ENCODE measurements at regions not wholly inside any gene's neighbourhood (a gene's known extent, or its start where the extent isn't known, plus 50 kb on each side); places are given as distances from the start of the nearest gene placed in this dataset.

GRCh38 chr5:21094619-21095018, 1106.6 kb upstream of the CDH18 start:
- Mint-ChIP-seq H3K27ac (no peak overlapping the region), H3K27me3 (ENCODE audit: insufficient read depth) (no peaks in the 10 kb centered on the region; the same call in 1 of the 2 replicates), H3K4me3 (no peak overlapping the region), H3K36me3 (ENCODE audit: low read depth) (no peaks in the 10 kb centered on the region), H3K4me1 (ENCODE audit: low read depth) (no peaks in the 10 kb centered on the region), H3K9me3 (peaks cover 23% of the 10 kb centered on the region)
- TF ChIP-seq, protein P1, sequence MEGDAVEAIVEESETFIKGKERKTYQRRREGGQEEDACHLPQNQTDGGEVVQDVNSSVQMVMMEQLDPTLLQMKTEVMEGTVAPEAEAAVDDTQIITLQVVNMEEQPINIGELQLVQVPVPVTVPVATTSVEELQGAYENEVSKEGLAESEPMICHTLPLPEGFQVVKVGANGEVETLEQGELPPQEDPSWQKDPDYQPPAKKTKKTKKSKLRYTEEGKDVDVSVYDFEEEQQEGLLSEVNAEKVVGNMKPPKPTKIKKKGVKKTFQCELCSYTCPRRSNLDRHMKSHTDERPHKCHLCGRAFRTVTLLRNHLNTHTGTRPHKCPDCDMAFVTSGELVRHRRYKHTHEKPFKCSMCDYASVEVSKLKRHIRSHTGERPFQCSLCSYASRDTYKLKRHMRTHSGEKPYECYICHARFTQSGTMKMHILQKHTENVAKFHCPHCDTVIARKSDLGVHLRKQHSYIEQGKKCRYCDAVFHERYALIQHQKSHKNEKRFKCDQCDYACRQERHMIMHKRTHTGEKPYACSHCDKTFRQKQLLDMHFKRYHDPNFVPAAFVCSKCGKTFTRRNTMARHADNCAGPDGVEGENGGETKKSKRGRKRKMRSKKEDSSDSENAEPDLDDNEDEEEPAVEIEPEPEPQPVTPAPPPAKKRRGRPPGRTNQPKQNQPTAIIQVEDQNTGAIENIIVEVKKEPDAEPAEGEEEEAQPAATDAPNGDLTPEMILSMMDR (IDR thresholded peaks at IDR 0.05): no peak
- DNase-seq: no peak

DNA sequence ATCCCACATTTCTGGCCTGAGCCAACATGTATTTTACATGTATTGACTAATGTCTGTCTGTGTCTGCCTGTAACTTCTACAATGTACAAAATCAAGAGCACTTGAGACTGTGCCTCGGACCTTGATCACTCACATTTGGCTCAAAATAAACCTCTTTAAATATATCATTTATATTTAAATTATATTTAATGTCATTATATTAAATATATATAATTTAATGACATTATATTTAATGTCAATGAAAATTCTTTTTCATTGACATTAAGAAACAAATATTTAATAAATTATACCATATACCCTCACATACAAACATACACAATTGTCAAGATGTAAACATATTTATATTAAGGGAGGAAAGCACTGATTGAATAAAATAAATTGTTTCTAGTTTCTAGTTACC, 1099.8 kb upstream of the CDH18 start:
- no peaks in the 10 kb centered on the region; the same call in 1 of the 2 replicates for H3K36me3 Mint-ChIP-seq (ENCODE audit: low read depth)
- TF ChIP-seq, protein P1 (IDR thresholded peaks at IDR 0.05): no peak
- no peaks in the 10 kb centered on the region; the same call in 1 of the 2 replicates for H3K27me3 Mint-ChIP-seq (ENCODE audit: insufficient read depth)
- no peak for DNase-seq
- peaks cover 36% of the 10 kb centered on the region for H3K9me3 Mint-ChIP-seq
- H3K4me1 Mint-ChIP-seq (ENCODE audit: low read depth): no peaks in the 10 kb centered on the region
- no peak overlapping the region for H3K4me3 Mint-ChIP-seq
- no peak overlapping the region for H3K27ac Mint-ChIP-seq

DNA sequence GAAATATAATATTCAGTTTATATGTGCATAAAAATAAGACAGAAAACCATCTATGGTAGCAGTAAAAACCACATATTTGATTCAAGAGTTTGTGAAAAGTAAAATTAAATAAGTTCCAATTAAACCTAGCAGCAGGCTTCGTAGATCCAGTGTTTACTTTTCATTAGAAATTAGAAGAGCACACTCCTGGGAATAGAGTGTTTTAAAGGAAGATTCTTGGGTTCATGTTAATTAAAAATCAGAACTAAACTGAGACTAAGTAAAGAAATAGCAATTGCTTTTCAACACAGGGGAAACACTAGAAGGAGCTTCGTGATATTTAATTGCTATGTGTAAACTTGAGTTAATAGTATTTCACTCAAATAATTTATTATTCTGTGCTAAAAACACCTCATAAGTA, 1097.8 kb upstream of the CDH18 start:
- no peak overlapping the region for H3K4me3 Mint-ChIP-seq
- H3K9me3 Mint-ChIP-seq: peaks cover 38% of the 10 kb centered on the region
- no peaks in the 10 kb centered on the region for H3K4me1 Mint-ChIP-seq (ENCODE audit: low read depth)
- TF ChIP-seq, protein P1 (IDR thresholded peaks at IDR 0.05): no peak
- H3K36me3 Mint-ChIP-seq (ENCODE audit: low read depth): no peaks in the 10 kb centered on the region; the same call in 1 of the 2 replicates
- no peak for DNase-seq
- H3K27me3 Mint-ChIP-seq (ENCODE audit: insufficient read depth): no peaks in the 10 kb centered on the region; the same call in 1 of the 2 replicates
- H3K27ac Mint-ChIP-seq: no peak overlapping the region

GRCh38 chr5:21071986-21072385, 1084.0 kb upstream of the CDH18 start:
- no peak overlapping the region for H3K27ac Mint-ChIP-seq
- no peak overlapping the region for H3K4me3 Mint-ChIP-seq
- peaks cover 32% of the 10 kb centered on the region for H3K9me3 Mint-ChIP-seq
- no peaks in the 10 kb centered on the region for H3K4me1 Mint-ChIP-seq (ENCODE audit: low read depth)
- TF ChIP-seq, protein P1 (IDR thresholded peaks at IDR 0.05): no peak
- DNase-seq: no peak
- H3K27me3 Mint-ChIP-seq (ENCODE audit: insufficient read depth): no peaks in the 10 kb centered on the region
- no peaks in the 10 kb centered on the region for H3K36me3 Mint-ChIP-seq (ENCODE audit: low read depth)

DNA sequence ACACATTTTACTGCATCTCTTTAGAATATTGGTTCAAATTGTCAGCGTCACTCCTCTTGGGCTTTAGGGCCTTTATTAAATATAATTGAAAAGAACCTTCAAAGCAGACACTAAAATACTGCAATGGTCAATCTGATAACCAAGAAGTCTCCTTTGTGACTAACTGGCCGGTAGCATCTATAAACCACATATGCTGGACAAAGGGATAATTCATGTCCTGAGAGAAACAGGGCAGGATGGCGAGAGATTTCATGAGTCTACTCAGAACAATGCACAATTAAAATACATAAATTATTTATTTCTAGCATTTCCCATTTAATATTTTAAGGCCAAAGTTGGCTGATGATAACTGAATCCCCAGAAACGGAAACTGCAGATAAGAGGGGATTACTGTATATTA, 1083.4 kb upstream of the CDH18 start:
- Mint-ChIP-seq H3K9me3 (peaks cover 36% of the 10 kb centered on the region), H3K27me3 (ENCODE audit: insufficient read depth) (no peaks in the 10 kb centered on the region), H3K27ac (no peak overlapping the region), H3K4me3 (no peak overlapping the region), H3K36me3 (ENCODE audit: low read depth) (no peaks in the 10 kb centered on the region), H3K4me1 (ENCODE audit: low read depth) (no peaks in the 10 kb centered on the region)
- TF ChIP-seq, protein P1 (IDR thresholded peaks at IDR 0.05): no peak
- no peak for DNase-seq

- TF ChIP-seq, protein P1 (IDR thresholded peaks at IDR 0.05): no peak
- H3K27ac Mint-ChIP-seq: no peak overlapping the region
- H3K4me1 Mint-ChIP-seq (ENCODE audit: low read depth): no peaks in the 10 kb centered on the region
- no peaks in the 10 kb centered on the region for H3K27me3 Mint-ChIP-seq (ENCODE audit: insufficient read depth)
- no peak for DNase-seq
- no peak overlapping the region for H3K4me3 Mint-ChIP-seq
- no peaks in the 10 kb centered on the region for H3K36me3 Mint-ChIP-seq (ENCODE audit: low read depth)
- H3K9me3 Mint-ChIP-seq: peaks cover 41% of the 10 kb centered on the region
Observed at GRCh38 chr5:21070858-21071257, 1082.9 kb upstream of the CDH18 start.
